Colon (tissue), 2 donors: ENCODE measurements at regions not wholly inside any gene's neighbourhood (a gene's known extent, or its start where the extent isn't known, plus 50 kb on each side); places are given as distances from the start of the nearest gene placed in this dataset.

Source experiments
- FAIRE-seq: peaks from 2 replicates; lab custom pipeline; 2012; peaks lifted over from hg19 to GRCh38; lab: Jason Lieb, UNC
- donor health status: control.
- donor health status: control.

DNA sequence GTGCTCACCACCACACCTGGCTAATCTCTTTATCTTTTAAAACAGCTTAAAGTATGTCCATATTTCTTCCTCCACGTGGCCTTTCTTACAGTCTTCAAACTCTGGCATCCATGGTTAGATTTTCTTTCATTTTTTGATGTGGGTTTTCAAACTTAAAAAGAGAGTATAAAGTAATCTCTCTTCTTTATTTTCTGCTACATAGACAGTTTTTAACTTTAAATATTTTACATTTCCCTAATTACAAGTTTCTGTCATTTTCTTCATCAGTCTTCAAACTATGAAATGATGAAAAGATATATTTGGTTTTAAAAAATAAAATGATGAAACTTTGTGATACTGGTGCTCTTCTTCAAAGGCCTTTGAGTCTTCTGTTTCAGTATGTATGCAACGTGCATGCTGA is 143.5 kb upstream of the ESRRG start:
- FAIRE-seq = no peak

- FAIRE-seq = no peak
These were observed 132.6 kb upstream of the ESRRG start for GRCh38 chr1:216855810-216856209.

DNA sequence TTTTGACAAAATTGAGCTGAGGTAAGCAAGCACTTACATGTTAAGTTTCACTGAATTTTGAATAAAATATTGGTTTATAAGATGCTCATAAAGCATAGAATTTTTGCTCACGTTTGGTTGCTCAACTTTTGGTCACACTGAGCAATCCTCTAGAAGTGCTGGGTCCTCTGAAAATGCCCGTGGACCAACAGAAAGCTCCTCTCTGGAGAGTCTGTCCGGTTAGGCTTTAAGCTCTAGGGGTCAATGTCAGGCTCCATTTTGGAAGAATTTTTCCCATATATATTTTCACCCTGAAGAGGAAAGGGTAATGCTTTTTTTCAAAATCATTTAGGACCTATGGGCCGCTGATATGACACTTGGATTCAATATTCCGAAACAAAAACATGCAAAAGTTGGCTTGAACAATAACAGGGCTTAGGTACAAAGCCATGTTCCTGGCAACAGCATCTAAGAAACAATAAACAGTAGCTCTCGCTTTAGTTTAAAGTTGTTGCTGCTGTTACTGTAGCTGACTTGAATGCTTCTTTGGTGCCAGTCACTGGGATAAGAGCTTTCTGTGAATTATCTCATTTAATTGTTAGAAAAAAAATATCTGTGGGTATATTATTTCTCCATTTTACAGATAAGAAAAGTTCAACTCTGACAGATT is 131.7 kb upstream of the ESRRG start:
- FAIRE-seq = no peak

DNA sequence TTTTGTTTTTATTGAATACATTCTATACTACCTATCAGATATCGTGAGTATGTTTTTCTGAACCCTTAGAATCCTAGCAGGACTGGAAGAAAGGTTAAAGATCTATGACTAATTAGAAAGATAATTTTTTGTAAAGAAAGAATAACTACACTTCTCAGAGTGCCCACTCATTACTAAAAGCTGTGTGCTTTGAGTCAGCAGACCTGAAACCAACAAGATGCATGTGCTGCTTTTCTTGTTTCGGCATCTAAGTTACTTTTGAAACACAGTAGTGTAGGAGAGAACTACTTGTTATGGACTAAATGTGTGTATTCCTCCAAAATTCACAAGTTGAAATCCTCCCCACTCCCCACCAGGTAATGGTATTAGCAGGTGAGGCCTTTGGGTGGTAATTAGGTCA is 127.8 kb upstream of the ESRRG start:
- no peak for FAIRE-seq

DNA sequence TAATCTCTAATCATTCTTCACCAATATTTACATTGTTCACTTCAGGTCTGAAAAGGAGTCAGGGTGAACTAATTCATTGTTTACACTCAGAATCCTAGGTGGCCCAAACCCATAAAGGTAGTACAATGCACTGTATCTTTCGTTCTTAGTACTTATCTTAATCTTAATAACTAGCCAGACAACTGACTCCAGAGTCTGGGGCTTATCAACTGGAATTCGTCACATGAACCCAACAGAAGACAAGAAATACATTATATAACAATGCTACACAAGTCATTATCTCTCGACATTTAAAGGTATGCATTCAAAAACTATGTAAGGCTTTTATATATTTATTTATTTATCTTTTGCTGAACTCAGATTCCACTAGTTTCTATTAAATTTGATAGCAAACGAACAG is 125.9 kb upstream of the ESRRG start:
- FAIRE-seq = no peak

GRCh38 chr1:216847397-216848036 is 124.3 kb upstream of the ESRRG start:
- FAIRE-seq = no peak

GRCh38 chr1:216846339-216846738 is 123.1 kb upstream of the ESRRG start:
- FAIRE-seq = no peak

- no peak for FAIRE-seq
These were observed 120.2 kb upstream of the ESRRG start for GRCh38 chr1:216843409-216843808.

- FAIRE-seq = no peak
These were observed 117.9 kb upstream of the ESRRG start for GRCh38 chr1:216841165-216841564.

GRCh38 chr1:216836316-216836715 is 113.1 kb upstream of the ESRRG start:
- no peak for FAIRE-seq

GRCh38 chr1:216833509-216833908 is 110.3 kb upstream of the ESRRG start:
- no peak for FAIRE-seq

- no peak for FAIRE-seq
These were observed 109.0 kb upstream of the ESRRG start for GRCh38 chr1:216832192-216832591.

- no peak for FAIRE-seq
These were observed 107.4 kb upstream of the ESRRG start for GRCh38 chr1:216830424-216831210.

DNA sequence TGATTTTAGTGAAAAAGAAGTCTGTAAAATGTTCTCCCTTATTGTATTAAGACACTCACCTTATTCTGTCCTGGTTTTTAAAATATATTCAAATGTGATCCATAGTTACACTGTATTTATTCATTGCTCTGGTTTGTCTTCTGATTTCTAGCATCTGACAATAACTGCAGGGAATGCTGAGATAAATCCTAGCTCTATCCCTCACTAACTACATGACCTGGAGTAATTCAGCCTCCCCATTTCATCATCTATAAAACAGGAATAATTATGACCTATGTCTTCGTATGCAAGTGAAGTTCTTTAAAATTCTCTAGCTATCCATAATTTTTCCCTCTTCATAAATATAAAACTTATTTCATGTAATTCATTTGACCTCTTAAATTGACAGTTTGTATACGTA is 104.0 kb upstream of the ESRRG start:
- no peak for FAIRE-seq

GRCh38 chr1:216826646-216827045 is 103.4 kb upstream of the ESRRG start:
- FAIRE-seq = no peak

- no peak for FAIRE-seq
These were observed 103.0 kb upstream of the ESRRG start for GRCh38 chr1:216826214-216826613.

- FAIRE-seq = no peak
These were observed 102.3 kb upstream of the ESRRG start for GRCh38 chr1:216825557-216825956.

DNA sequence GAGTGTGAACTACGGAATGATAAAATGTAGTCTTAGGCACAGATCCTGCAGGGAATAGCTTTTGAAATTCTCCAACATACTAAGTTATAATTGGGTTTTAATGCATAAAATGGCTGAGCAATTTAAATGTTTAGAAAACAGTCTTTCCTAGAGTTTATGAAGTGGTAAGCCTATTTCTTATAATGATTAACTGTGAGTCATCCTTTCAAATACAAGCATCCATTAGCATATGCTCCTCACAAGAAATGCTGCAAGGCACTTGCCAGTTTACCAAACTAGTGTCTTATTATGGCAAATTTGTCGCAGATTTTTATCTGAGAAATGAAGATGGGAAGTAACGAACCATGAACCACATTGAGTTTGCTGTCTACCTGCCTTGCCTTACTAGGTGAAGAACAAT is 101.3 kb upstream of the ESRRG start:
- no peak for FAIRE-seq

DNA sequence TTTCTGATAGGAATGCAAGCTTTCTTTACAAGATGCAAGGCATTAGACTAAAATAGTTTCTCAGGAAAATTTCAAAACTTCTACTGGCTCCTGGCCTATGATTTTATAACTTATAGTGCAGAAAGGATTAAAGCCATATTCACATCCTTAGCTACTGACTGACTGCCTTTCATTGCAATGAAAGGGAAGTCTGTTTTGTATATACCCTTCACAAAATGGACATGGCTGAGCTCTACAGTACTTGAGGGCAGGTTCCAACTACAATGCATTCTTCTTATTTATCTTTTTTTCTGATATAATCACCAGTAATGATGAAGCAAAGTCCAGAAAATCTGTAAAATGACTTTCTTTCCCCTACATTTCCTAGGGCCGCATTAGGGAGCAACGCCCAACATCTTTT is 100.5 kb upstream of the ESRRG start:
- FAIRE-seq = no peak

DNA sequence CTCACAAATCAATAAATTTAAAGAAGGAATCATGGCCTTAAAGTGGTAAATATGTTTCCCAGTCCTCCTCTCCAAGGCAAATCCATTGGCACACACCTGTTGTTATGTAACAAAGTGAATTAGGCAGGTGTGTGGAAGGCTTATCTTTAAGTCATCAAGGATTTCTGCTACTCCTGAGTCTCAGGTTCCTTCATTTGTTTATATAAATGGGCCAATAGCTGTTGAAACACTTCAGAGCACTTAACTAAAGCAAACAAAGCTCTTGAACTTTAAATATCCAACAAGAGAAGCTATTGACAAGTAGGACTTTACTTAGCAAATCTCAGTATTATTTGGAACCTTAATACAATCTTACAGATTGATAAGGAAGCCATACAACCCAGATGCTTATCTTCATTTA is 99.3 kb upstream of the ESRRG start:
- no peak for FAIRE-seq

DNA sequence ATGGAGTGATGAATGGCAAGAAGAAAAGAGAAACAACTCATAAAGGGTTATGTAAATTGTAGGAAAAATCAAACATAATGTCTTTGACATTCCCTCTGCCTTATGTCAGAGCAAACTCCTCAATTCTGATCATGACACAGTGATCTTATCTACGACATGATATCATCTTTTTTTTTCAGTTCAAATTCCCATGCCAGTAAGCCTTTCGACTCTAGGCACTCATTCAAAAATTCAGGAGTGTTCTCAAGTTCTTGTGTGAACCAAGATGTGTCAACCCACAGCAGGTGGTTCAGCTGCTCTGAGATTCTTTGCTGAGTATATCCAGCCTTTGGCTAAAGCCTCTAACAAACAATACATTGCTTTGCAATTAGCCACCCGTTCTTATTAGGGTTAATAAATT is 97.1 kb upstream of the ESRRG start:
- FAIRE-seq = no peak

DNA sequence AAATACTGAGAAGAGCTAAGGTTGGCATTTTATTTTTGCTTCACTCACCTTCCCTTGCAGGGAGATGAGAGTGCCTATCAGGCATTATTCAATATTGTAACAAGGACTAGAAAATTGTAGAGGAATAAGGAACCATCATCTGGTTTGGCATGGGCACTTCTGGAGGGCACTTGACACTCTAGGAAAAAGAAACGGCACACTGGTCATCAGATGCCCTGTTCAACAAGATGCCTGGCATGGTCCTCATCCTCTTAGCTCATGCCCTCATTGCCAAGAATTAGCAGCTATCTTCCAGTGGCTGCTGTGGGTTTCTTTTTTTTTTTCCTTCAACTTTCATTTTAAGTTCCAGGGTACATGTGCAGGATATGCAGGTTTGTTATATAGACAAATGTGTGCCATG is 95.1 kb upstream of the ESRRG start:
- FAIRE-seq = no peak
